Astrocyte (in vitro differentiated cells and primary cell): ENCODE measurements at regions not wholly inside any gene's neighbourhood (a gene's known extent, or its start where the extent isn't known, plus 50 kb on each side); places are given as distances from the start of the nearest gene placed in this dataset.
A peak's percentile ranks its signal among the peaks of the same experiment; 100 is the strongest.

ENCODE experiments used
- DNase-seq: peaks from one replicate; pipeline ENCODE4 v3.0.0-alpha.2; 2010; ENCODE audit warnings: low read depth
- FAIRE-seq: peaks from 2 replicates; lab custom pipeline; 2011; peaks lifted over from hg19 to GRCh38; lab: Jason Lieb, UNC
- H2AFZ ChIP-seq: 2 replicates; pipeline ENCODE4 v1.6.0; 2012; ENCODE audit warnings: low read depth, low read length, inconsistent platforms
- H3K27ac ChIP-seq: 2 replicates; pipeline ENCODE4 v1.5.1; 2011; ENCODE audit warnings: low read depth, low read length, inconsistent platforms
- H3K27me3 ChIP-seq: 2 replicates; pipeline ENCODE4 v1.6.0; 2011; ENCODE audit warnings: low read length, inconsistent platforms; ENCODE audit not compliant: insufficient read depth
- H3K36me3 ChIP-seq: 2 replicates; pipeline ENCODE4 v1.5.1; 2011; ENCODE audit warnings: low read length, inconsistent platforms; ENCODE audit not compliant: insufficient read depth
- H3K4me1 ChIP-seq: 2 replicates; pipeline ENCODE4 v1.5.1; 2011; ENCODE audit warnings: low read length, inconsistent platforms; ENCODE audit not compliant: insufficient read depth
- H3K4me2 ChIP-seq: 2 replicates; pipeline ENCODE4 v1.6.0; 2012; ENCODE audit warnings: low read length, inconsistent platforms
- H3K4me3 ChIP-seq: 2 replicates; pipeline ENCODE4 v1.5.1; 2011; ENCODE audit warnings: low read depth, mild to moderate bottlenecking, low read length, inconsistent platforms; ENCODE audit not compliant: insufficient read depth
- H3K79me2 ChIP-seq: 2 replicates; pipeline ENCODE4 v1.6.0; 2012; ENCODE audit warnings: mild to moderate bottlenecking, low read length, inconsistent platforms; ENCODE audit not compliant: insufficient read depth
- H3K9ac ChIP-seq: 2 replicates; pipeline ENCODE4 v1.6.0; 2012; ENCODE audit warnings: mild to moderate bottlenecking, low read length, inconsistent platforms
- H3K9me3 ChIP-seq: 2 replicates; pipeline ENCODE4 v1.5.1; 2012; ENCODE audit warnings: low read depth, mild to moderate bottlenecking, low read length, inconsistent platforms; ENCODE audit not compliant: insufficient read depth
- H4K20me1 ChIP-seq: 2 replicates; pipeline ENCODE4 v1.6.0; 2012; ENCODE audit warnings: low read length, inconsistent platforms; ENCODE audit not compliant: insufficient read depth
- H3K27ac Mint-ChIP-seq: one replicate; pipeline ENCODE4 v1.8.0; 2021; ENCODE audit warnings: mild to moderate bottlenecking, mixed read lengths; ENCODE audit not compliant: unreplicated experiment
- H3K27me3 Mint-ChIP-seq: one replicate; pipeline ENCODE4 v1.8.0; 2021; ENCODE audit warnings: low read depth, mixed read lengths; ENCODE audit not compliant: unreplicated experiment
- H3K36me3 Mint-ChIP-seq: one replicate; pipeline ENCODE4 v1.8.0; 2021; ENCODE audit warnings: low read depth, mixed read lengths; ENCODE audit not compliant: unreplicated experiment
- H3K4me1 Mint-ChIP-seq: one replicate; pipeline ENCODE4 v1.8.0; 2021; ENCODE audit warnings: low read depth, mixed read lengths; ENCODE audit not compliant: unreplicated experiment
- H3K4me3 Mint-ChIP-seq: one replicate; pipeline ENCODE4 v1.8.0; 2021; ENCODE audit warnings: mild to moderate bottlenecking, moderate library complexity, mixed read lengths; ENCODE audit not compliant: unreplicated experiment
- H3K9me3 Mint-ChIP-seq: one replicate; pipeline ENCODE4 v1.8.0; 2021; ENCODE audit warnings: mild to moderate bottlenecking, mixed read lengths; ENCODE audit not compliant: unreplicated experiment
- CTCF ChIP-seq: IDR thresholded peaks from 2 replicates; pipeline ENCODE4 v1.5.1; 2011; ENCODE audit warnings: low read depth, mild to moderate bottlenecking, inconsistent platforms, low read length, moderate library complexity; ENCODE audit not compliant: insufficient read depth
- EZH2 ChIP-seq: IDR thresholded peaks from 2 replicates; pipeline ENCODE4 v1.6.1; 2012; ENCODE audit warnings: mild to moderate bottlenecking, low read length, inconsistent platforms; ENCODE audit not compliant: insufficient read depth

- H3K4me3 Mint-ChIP-seq, result no peak overlapping the region
- H3K4me1 ChIP-seq, result peaks cover 17% of the 10 kb centered on the region
- no peak for TF ChIP-seq EZH2
- no peak for TF ChIP-seq CTCF
- H3K27ac Mint-ChIP-seq, result no peak overlapping the region
- no peaks in the 10 kb centered on the region for H3K9me3 Mint-ChIP-seq
- H3K27me3 Mint-ChIP-seq, result no peaks in the 10 kb centered on the region
- no peaks in the 10 kb centered on the region for H3K27me3 ChIP-seq
- H3K9ac ChIP-seq, result no peak overlapping the region
- DNase-seq (peak; percentile 82), FAIRE-seq (peak; percentile 37)
- peak overlapping the region; percentile 20 for H3K27ac ChIP-seq
- no peak overlapping the region for H3K4me3 ChIP-seq
- no peaks in the 10 kb centered on the region for H3K9me3 ChIP-seq
- H4K20me1 ChIP-seq, result no peaks in the 10 kb centered on the region
- no peaks in the 10 kb centered on the region for H3K79me2 ChIP-seq
- H3K4me1 Mint-ChIP-seq, result peaks cover 32% of the 10 kb centered on the region
- H2AFZ ChIP-seq, result no peak overlapping the region
- H3K4me2 ChIP-seq, result peak overlapping the region; percentile 18
- no peaks in the 10 kb centered on the region for H3K36me3 Mint-ChIP-seq
- no peaks in the 10 kb centered on the region for H3K36me3 ChIP-seq
These were observed 73.1 kb upstream of the BHLHE40 start for GRCh38 chr3:4906107-4906621.

GRCh38 chr3:4907050-4907449 is 72.2 kb upstream of the BHLHE40 start:
- Histone ChIP-seq H3K4me2 (no peak overlapping the region), H3K4me3 (no peak overlapping the region), H3K4me1 (peaks cover 17% of the 10 kb centered on the region), H3K27me3 (no peaks in the 10 kb centered on the region), H3K9ac (no peak overlapping the region), H3K9me3 (no peaks in the 10 kb centered on the region), H3K36me3 (no peaks in the 10 kb centered on the region), H3K27ac (no peak overlapping the region), H2AFZ (no peak overlapping the region), H4K20me1 (no peaks in the 10 kb centered on the region), H3K79me2 (no peaks in the 10 kb centered on the region)
- Mint-ChIP-seq H3K27me3 (no peaks in the 10 kb centered on the region), H3K4me1 (peaks cover 26% of the 10 kb centered on the region), H3K36me3 (no peaks in the 10 kb centered on the region), H3K4me3 (no peak overlapping the region), H3K9me3 (no peaks in the 10 kb centered on the region), H3K27ac (peak overlapping the region; percentile 53)
- TF ChIP-seq CTCF (no peak), EZH2 (no peak)
- DNase-seq (no peak), FAIRE-seq (no peak)

- H3K79me2 ChIP-seq, result no peaks in the 10 kb centered on the region
- TF ChIP-seq CTCF (no peak), EZH2 (no peak)
- DNase-seq (no peak), FAIRE-seq (no peak)
- peaks cover 26% of the 10 kb centered on the region for H3K4me1 Mint-ChIP-seq
- no peak overlapping the region for H3K4me2 ChIP-seq
- H3K9ac ChIP-seq, result no peak overlapping the region
- H3K27me3 ChIP-seq, result no peaks in the 10 kb centered on the region
- H3K9me3 Mint-ChIP-seq, result no peaks in the 10 kb centered on the region
- no peaks in the 10 kb centered on the region for H3K36me3 Mint-ChIP-seq
- H3K4me3 ChIP-seq, result no peak overlapping the region
- H3K4me1 ChIP-seq, result peaks cover 17% of the 10 kb centered on the region
- no peaks in the 10 kb centered on the region for H3K36me3 ChIP-seq
- no peaks in the 10 kb centered on the region for H3K27me3 Mint-ChIP-seq
- H3K4me3 Mint-ChIP-seq, result no peak overlapping the region
- H3K27ac ChIP-seq, result no peak overlapping the region
- peak overlapping the region; percentile 50 for H3K27ac Mint-ChIP-seq
- H4K20me1 ChIP-seq, result no peaks in the 10 kb centered on the region
- no peaks in the 10 kb centered on the region for H3K9me3 ChIP-seq
- no peak overlapping the region for H2AFZ ChIP-seq
These were observed 71.4 kb upstream of the BHLHE40 start for GRCh38 chr3:4907643-4908432.
